ENCODE measurements at regions not wholly inside any gene's neighbourhood (a gene's known extent, or its start where the extent isn't known, plus 50 kb on each side); places are given as distances from the start of the nearest gene placed in this dataset.
A peak's percentile ranks its signal among the peaks of the same experiment; 100 is the strongest.

DNA sequence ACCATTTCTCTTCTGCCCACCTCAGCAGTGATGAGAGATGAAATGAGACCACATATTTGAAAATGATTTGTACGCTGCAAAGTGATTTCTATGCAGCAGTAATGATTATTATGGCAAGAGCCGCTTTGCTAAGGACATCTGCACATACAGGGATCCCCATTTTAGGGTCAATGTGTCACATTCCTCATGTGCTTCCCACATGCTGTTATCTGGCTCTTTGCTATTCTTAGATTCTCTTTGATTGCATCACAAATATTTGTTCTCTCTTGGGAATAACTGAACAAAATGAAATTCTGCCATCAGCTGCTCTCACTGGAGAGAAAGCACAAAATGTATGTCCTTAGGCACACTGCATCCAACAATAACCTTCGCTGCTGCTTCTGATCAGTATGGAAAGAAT is 209.5 kb upstream of the IPO5 start:
- Histone ChIP-seq H3K4me3 (ENCODE audit: low read depth, low read length) (no peak overlapping the region), H3K27ac (no peak overlapping the region), H3K36me3 (replicated peaks) (no peaks in the 10 kb centered on the region), H3K27me3 (replicated peaks) (no peaks in the 10 kb centered on the region)
- TF ChIP-seq, protein P1, sequence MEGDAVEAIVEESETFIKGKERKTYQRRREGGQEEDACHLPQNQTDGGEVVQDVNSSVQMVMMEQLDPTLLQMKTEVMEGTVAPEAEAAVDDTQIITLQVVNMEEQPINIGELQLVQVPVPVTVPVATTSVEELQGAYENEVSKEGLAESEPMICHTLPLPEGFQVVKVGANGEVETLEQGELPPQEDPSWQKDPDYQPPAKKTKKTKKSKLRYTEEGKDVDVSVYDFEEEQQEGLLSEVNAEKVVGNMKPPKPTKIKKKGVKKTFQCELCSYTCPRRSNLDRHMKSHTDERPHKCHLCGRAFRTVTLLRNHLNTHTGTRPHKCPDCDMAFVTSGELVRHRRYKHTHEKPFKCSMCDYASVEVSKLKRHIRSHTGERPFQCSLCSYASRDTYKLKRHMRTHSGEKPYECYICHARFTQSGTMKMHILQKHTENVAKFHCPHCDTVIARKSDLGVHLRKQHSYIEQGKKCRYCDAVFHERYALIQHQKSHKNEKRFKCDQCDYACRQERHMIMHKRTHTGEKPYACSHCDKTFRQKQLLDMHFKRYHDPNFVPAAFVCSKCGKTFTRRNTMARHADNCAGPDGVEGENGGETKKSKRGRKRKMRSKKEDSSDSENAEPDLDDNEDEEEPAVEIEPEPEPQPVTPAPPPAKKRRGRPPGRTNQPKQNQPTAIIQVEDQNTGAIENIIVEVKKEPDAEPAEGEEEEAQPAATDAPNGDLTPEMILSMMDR (IDR thresholded peaks at IDR 0.05; ENCODE audit: low read depth, low read length, missing control alignments): no peak
- in situ Hi-C loops (cut with HindIII; ENCODE audit: low pct_ligation_motif_present, low sequenced_read_pairs): no loop called here
- DNase-seq: peak; percentile 45

DNA sequence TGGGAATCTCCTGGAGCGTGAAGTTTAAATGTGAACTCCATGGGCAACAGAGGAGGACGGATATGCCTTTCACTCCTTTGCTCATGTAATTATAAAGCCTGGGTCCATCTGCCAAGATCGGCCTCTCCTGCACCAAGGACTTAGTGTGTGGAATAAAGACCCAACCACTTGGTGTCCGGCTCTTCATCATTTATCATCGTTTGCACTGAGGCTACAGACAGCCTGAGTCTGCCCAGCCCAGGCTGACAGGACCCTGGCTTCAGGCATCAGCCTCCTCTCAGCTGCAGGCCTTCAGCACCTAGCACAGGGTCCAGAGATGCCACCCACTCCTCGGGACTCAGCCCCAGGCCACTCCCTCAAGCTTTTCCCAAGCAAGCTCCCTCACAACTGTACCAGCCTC is 206.8 kb upstream of the IPO5 start:
- Histone ChIP-seq H3K27ac (no peak overlapping the region), H3K27me3 (replicated peaks) (no peaks in the 10 kb centered on the region), H3K4me3 (ENCODE audit: low read depth, low read length) (no peak overlapping the region), H3K36me3 (replicated peaks) (no peaks in the 10 kb centered on the region)
- no peak for DNase-seq
- TF ChIP-seq, protein P1 (IDR thresholded peaks at IDR 0.05; ENCODE audit: low read depth, low read length, missing control alignments): no peak
- in situ Hi-C loops (cut with HindIII; ENCODE audit: low pct_ligation_motif_present, low sequenced_read_pairs): no loop called here

DNA sequence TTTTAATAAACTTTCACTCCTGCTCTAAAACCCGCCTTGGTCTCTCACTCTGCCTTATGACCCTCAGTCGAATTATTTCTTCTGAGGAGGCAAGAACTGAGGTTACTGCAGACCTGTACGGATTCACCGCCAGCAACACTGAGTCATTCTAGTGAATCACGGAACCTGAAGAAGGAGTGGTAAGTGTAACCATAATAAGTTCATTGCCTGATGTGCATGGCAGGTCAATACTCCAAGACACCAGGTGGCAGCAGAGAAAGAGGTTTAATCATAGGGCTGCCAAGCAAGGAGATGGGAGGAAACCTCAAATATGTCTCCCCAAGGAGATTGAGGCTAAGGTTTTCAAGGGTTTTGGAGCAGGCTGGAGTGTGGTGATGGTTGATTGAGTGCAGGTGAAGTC is 204.3 kb upstream of the IPO5 start:
- Histone ChIP-seq H3K27me3 (replicated peaks) (no peaks in the 10 kb centered on the region), H3K27ac (no peak overlapping the region), H3K4me3 (ENCODE audit: low read depth, low read length) (no peak overlapping the region), H3K36me3 (replicated peaks) (no peaks in the 10 kb centered on the region)
- TF ChIP-seq, protein P1 (IDR thresholded peaks at IDR 0.05; ENCODE audit: low read depth, low read length, missing control alignments): peak; percentile 33
- DNase-seq: no peak
- in situ Hi-C loops (cut with HindIII; ENCODE audit: low pct_ligation_motif_present, low sequenced_read_pairs): no loop called here

DNA sequence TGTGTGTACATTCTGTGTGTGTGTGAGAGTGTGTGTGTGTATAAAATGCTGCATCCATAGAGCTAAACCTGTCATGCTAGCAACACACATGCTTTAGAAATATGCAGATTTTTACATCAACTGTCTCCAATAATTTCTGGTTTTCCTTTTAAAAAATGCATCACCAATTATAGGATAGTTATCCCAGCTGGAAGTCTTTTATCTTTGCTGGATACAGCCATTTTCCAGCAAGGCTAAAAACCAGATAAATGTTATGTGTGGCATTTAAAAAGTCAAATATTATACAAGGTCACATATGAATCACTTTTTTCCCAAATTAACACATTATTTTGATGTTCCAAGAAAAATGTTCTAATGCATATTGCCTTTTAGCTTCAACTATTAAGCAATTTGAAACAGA is 202.0 kb upstream of the IPO5 start:
- H3K27ac ChIP-seq: no peak overlapping the region
- TF ChIP-seq, protein P1 (IDR thresholded peaks at IDR 0.05; ENCODE audit: low read depth, low read length, missing control alignments): no peak
- in situ Hi-C loops (cut with HindIII; ENCODE audit: low pct_ligation_motif_present, low sequenced_read_pairs): no loop called here
- no peak for DNase-seq
- no peaks in the 10 kb centered on the region for H3K27me3 ChIP-seq (replicated peaks)
- no peaks in the 10 kb centered on the region for H3K36me3 ChIP-seq (replicated peaks)
- no peak overlapping the region for H3K4me3 ChIP-seq (ENCODE audit: low read depth, low read length)

DNA sequence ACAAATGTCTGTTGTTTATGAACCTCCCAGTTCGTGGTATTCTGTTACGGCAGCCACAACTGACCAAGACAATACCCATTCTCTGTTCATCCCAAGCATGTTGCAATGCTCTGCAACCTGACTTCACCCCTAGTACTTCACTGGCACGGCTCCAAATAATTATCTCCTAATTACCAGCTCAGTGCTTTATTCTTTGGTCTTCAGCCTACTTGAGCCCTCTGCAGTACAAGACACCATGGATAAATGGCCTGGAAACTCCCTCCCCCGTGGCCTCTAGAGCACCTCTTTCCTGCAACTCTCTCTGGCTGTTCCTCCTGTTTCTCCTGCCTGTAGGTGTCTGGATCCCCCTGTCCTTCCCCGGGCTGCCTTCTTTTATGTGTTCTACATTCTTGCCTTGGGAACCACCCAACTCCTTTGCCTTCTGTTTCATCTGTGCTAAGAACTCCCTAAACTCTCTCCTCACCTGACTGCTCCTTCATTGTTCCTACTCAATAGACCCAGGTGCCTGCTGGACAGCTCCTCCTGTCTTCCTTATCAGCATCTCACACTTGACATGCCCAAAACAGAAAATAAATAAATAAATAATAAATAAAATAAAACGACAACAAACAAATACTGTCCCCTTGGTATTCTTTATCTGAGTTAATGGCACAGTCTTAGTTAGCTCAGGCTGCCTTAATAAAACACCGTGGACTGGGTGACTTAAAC is 200.4 kb upstream of the IPO5 start:
- DNase-seq: no peak

More for the DNA sequence above, 200.4 kb upstream of the IPO5 start:
- Histone ChIP-seq H3K36me3 (replicated peaks) (no peaks in the 10 kb centered on the region), H3K27me3 (replicated peaks) (no peaks in the 10 kb centered on the region), H3K4me3 (ENCODE audit: low read depth, low read length) (no peak overlapping the region), H3K27ac (no peak overlapping the region)
- TF ChIP-seq, protein P1 (IDR thresholded peaks at IDR 0.05; ENCODE audit: low read depth, low read length, missing control alignments): no peak
- in situ Hi-C loops (cut with HindIII; ENCODE audit: low pct_ligation_motif_present, low sequenced_read_pairs): no loop called here

All from brain microvascular endothelial cell (primary cell).